PC-3 (cell line): ENCODE measurements at regions not wholly inside any gene's neighbourhood (a gene's known extent, or its start where the extent isn't known, plus 50 kb on each side); places are given as distances from the start of the nearest gene placed in this dataset.
"Not testable (repeated sequence)": the region's sequence is repeated elsewhere in the genome, so short reads cannot be mapped to it uniquely, and the experiment has no call there.

ENCODE experiments used
- ATAC-seq: fragments of 200-7000 bp; cut with Tn5 transposase; 2 replicates; pipeline ENCODE4 v1.9.1; 2020; ENCODE audit warnings: mild to moderate bottlenecking, moderate library complexity
- BruUV-seq: library from RNA; stranded (reverse); fragments of 400-500 nt; replicated peaks from 2 replicates; lab custom pipeline; 2021; lab: Mats Ljungman, UMichigan
- CTCF ChIA-PET: fragments of 300-600 bp; sonication (Branson Sonifier 250); formaldehyde crosslinking; loops from one replicate; lab custom pipeline; 2022; ENCODE audit warnings: antibody characterized with exemption; lab: Charles Lee
- POLR2A ChIA-PET: fragments of 300-600 bp; sonication (Branson Sonifier 250); formaldehyde crosslinking; loops from one replicate; lab custom pipeline; 2022; ENCODE audit warnings: antibody characterized with exemption; ENCODE audit not compliant: unreplicated experiment; lab: Charles Lee
- DNase-seq: peaks from one replicate; pipeline ENCODE4 v3.0.0-alpha.2; 2015
- H2AFZ ChIP-seq: fragments of 300-600 bp; sonication (generic); 2 replicates; pipeline ENCODE4 v1.6.0; 2016; ENCODE audit warnings: antibody characterized with exemption, low read length
- H3F3A ChIP-seq: fragments of 300-600 bp; sonication (generic); one replicate; pipeline ENCODE4 v1.6.0; 2017; ENCODE audit warnings: antibody characterized with exemption, low read length, control low read depth, mild to moderate bottlenecking; ENCODE audit not compliant: unreplicated experiment
- H3K27ac ChIP-seq: fragments of 300-600 bp; sonication (generic); 2 replicates; pipeline ENCODE4 v1.5.1; 2016; ENCODE audit warnings: mild to moderate bottlenecking, low read length
- H3K27me3 ChIP-seq: fragments of 300-600 bp; sonication (generic); 2 replicates; pipeline ENCODE4 v1.6.1; 2016; ENCODE audit warnings: low read length, mixed read lengths
- H3K36me3 ChIP-seq: fragments of 300-600 bp; sonication (generic); 2 replicates; pipeline ENCODE4 v1.6.1; 2016; ENCODE audit warnings: low read depth, mixed run types, low read length, mixed read lengths
- H3K4me1 ChIP-seq: fragments of 300-600 bp; sonication (generic); 2 replicates; pipeline ENCODE4 v1.5.1; 2016; ENCODE audit warnings: low read length; ENCODE audit not compliant: insufficient read depth
- H3K4me2 ChIP-seq: fragments of 300-600 bp; sonication (generic); 2 replicates; pipeline ENCODE4 v1.6.0; 2016; ENCODE audit warnings: low read length
- H3K4me3 ChIP-seq: fragments of 300-600 bp; sonication (generic); 2 replicates; pipeline ENCODE4 v1.5.1; 2016; ENCODE audit warnings: mild to moderate bottlenecking, low read length, mixed read lengths
- H3K79me2 ChIP-seq: fragments of 300-600 bp; sonication (generic); 2 replicates; pipeline ENCODE4 v1.6.1; 2017; ENCODE audit warnings: low read length, mixed read lengths
- H3K9ac ChIP-seq: fragments of 300-600 bp; sonication (generic); 2 replicates; pipeline ENCODE4 v1.6.0; 2016; ENCODE audit warnings: mild to moderate bottlenecking, low read length
- H3K9me2 ChIP-seq: fragments of 300-600 bp; sonication (generic); replicated peaks from 2 replicates; pipeline ENCODE4 v1.6.1; 2016; ENCODE audit warnings: mixed run types, low read length, mixed read lengths
- H3K9me3 ChIP-seq: fragments of 300-600 bp; sonication (generic); 2 replicates; pipeline ENCODE4 v1.6.1; 2016; ENCODE audit warnings: low read length, mixed read lengths
- H4K20me1 ChIP-seq: fragments of 300-600 bp; sonication (generic); 2 replicates; pipeline ENCODE4 v1.6.1; 2016; ENCODE audit warnings: low read length, mixed read lengths
- CTCF ChIP-seq: fragments of 300-600 bp; sonication (generic); conservative IDR thresholded peaks from 2 replicates; pipeline ENCODE4 v1.5.1; 2017; ENCODE audit warnings: antibody characterized with exemption, low read depth, mild to moderate bottlenecking, low read length
- EZH2 ChIP-seq: fragments of 300-600 bp; sonication (generic); IDR thresholded peaks from one replicate; pipeline ENCODE4 v1.6.1; 2017; ENCODE audit warnings: antibody characterized with exemption, mild to moderate bottlenecking, low read length; ENCODE audit not compliant: unreplicated experiment
- EZH2phosphoT487 ChIP-seq: fragments of 300-600 bp; sonication (generic); IDR thresholded peaks from 2 replicates; pipeline ENCODE4 v1.6.1; 2018; ENCODE audit warnings: mild to moderate bottlenecking, antibody characterized with exemption, low read length, borderline replicate concordance
- intact Hi-C: fragments of 100-400 bp; cut with micrococcal nuclease; formaldehyde crosslinking; loops from 2 replicates; pipeline ENCODE4 v1.9.0; 2023

GRCh38 chrX:117607561-117607960, 509.0 kb downstream of the KLHL13 start:
- ChIA-PET CTCF (no interaction called here), POLR2A (no interaction called here)
- H3F3A ChIP-seq = no peaks in the 10 kb centered on the region
- no peaks in the 10 kb centered on the region for H4K20me1 ChIP-seq
- no peak overlapping the region for H3K9ac ChIP-seq
- DNase-seq (no peak), ATAC-seq (no peak)
- H3K4me3 ChIP-seq = no peak overlapping the region
- no peaks in the 10 kb centered on the region for H3K27me3 ChIP-seq
- no peaks in the 10 kb centered on the region for H3K9me2 ChIP-seq
- TF ChIP-seq EZH2phosphoT487 (no peak), CTCF (no peak), EZH2 (no peak)
- BruUV-seq = no TSS peak
- no peaks in the 10 kb centered on the region for H3K4me1 ChIP-seq
- no peak overlapping the region for H2AFZ ChIP-seq
- intact Hi-C loops = no loop called here
- no peak overlapping the region for H3K4me2 ChIP-seq
- H3K9me3 ChIP-seq = no peaks in the 10 kb centered on the region
- H3K36me3 ChIP-seq = no peaks in the 10 kb centered on the region
- H3K79me2 ChIP-seq = no peaks in the 10 kb centered on the region
- H3K27ac ChIP-seq = no peak overlapping the region

GRCh38 chrX:117606101-117606500, 510.5 kb downstream of the KLHL13 start:
- H4K20me1 ChIP-seq, H2AFZ ChIP-seq, H3K4me3 ChIP-seq, H3K4me2 ChIP-seq, intact Hi-C loops, POLR2A ChIA-PET, H3K9ac ChIP-seq, BruUV-seq, H3K4me1 ChIP-seq, H3K9me2 ChIP-seq, H3K27ac ChIP-seq, H3K9me3 ChIP-seq, DNase-seq, CTCF ChIA-PET, H3K79me2 ChIP-seq, H3K36me3 ChIP-seq, ATAC-seq, H3F3A ChIP-seq, H3K27me3 ChIP-seq: not testable (repeated sequence)

DNA sequence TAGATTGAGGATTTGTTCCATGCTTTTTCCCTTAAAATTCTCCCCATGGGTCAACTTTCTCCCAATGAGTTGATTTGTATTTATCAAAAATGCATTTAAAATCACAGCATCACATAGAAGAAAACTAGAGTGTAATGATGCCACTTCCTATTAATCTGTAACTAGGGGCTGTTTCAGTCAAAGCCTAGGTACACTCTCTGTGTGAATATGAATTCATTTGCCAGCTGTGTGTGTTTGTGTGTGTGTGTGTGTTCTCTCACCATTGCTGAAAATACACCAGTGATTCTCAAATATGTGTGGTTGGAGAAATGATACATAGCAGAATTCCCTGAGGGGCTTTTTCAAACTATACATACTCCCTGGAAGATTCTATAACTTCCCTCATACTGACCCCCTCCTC, 546.5 kb downstream of the KLHL13 start:
- Histone ChIP-seq H3K4me3 (no peak overlapping the region), H3K4me1 (no peaks in the 10 kb centered on the region), H3K4me2 (no peak overlapping the region), H3F3A (no peaks in the 10 kb centered on the region), H4K20me1 (no peaks in the 10 kb centered on the region), H3K27ac (no peak overlapping the region), H3K9me2 (no peaks in the 10 kb centered on the region), H2AFZ (no peak overlapping the region), H3K79me2 (no peaks in the 10 kb centered on the region), H3K27me3 (no peaks in the 10 kb centered on the region), H3K36me3 (no peaks in the 10 kb centered on the region), H3K9me3 (no peaks in the 10 kb centered on the region), H3K9ac (no peak overlapping the region)
- TF ChIP-seq CTCF = no peak
- no peak for TF ChIP-seq EZH2phosphoT487
- no peak for TF ChIP-seq EZH2
- DNase-seq = no peak
- intact Hi-C loops = no loop called here
- ChIA-PET CTCF (no interaction called here), POLR2A (no interaction called here)
- no TSS peak for BruUV-seq
- ATAC-seq = no peak
